ENCODE measurements at regions not wholly inside any gene's neighbourhood (a gene's known extent, or its start where the extent isn't known, plus 50 kb on each side); places are given as distances from the start of the nearest gene placed in this dataset.

GRCh38 chr16:61289141-61289540, 747.1 kb downstream of the CDH8 start:
- no peak for TF ChIP-seq CTCF (IDR thresholded peaks at IDR 0.05; ENCODE audit: poor library complexity, severe bottlenecking)
- TF ChIP-seq, protein P1, sequence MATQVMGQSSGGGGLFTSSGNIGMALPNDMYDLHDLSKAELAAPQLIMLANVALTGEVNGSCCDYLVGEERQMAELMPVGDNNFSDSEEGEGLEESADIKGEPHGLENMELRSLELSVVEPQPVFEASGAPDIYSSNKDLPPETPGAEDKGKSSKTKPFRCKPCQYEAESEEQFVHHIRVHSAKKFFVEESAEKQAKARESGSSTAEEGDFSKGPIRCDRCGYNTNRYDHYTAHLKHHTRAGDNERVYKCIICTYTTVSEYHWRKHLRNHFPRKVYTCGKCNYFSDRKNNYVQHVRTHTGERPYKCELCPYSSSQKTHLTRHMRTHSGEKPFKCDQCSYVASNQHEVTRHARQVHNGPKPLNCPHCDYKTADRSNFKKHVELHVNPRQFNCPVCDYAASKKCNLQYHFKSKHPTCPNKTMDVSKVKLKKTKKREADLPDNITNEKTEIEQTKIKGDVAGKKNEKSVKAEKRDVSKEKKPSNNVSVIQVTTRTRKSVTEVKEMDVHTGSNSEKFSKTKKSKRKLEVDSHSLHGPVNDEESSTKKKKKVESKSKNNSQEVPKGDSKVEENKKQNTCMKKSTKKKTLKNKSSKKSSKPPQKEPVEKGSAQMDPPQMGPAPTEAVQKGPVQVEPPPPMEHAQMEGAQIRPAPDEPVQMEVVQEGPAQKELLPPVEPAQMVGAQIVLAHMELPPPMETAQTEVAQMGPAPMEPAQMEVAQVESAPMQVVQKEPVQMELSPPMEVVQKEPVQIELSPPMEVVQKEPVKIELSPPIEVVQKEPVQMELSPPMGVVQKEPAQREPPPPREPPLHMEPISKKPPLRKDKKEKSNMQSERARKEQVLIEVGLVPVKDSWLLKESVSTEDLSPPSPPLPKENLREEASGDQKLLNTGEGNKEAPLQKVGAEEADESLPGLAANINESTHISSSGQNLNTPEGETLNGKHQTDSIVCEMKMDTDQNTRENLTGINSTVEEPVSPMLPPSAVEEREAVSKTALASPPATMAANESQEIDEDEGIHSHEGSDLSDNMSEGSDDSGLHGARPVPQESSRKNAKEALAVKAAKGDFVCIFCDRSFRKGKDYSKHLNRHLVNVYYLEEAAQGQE (IDR thresholded peaks at IDR 0.05; ENCODE audit: borderline replicate concordance) = no peak
- no peak for TF ChIP-seq EZH2 (IDR thresholded peaks at IDR 0.05; ENCODE audit: borderline replicate concordance, insufficient read depth, low read length, poor library complexity, severe bottlenecking)
- no peak for TF ChIP-seq POLR2AphosphoS5 (IDR thresholded peaks at IDR 0.05)
- no peak for TF ChIP-seq TAF1 (IDR thresholded peaks at IDR 0.05; ENCODE audit: low read depth)
- TF ChIP-seq RAD21 (conservative IDR thresholded peaks at IDR 0.05) = no peak

Measured in neural cell (in vitro differentiated cells).